ENCODE measurements at regions not wholly inside any gene's neighbourhood (a gene's known extent, or its start where the extent isn't known, plus 50 kb on each side); places are given as distances from the start of the nearest gene placed in this dataset.

DNA sequence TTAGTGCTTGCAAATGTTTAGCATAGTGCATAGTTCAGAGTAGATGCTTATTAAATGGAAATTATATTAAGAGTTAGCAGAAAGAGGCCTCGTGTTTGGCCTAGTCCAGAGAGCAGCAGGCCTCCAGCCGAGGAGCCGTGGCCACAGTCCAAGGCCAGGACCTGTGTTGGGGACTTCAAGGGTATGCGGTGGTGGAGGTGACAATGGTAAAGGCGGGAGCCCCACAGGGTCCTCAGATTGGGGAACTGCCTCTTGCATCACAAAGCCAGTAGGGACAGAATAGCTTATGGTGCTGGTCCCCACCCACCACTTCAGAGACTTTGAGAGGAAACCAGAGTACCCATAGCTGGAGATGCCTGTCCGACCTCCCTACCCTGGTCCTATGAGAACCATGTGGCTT is 554.6 kb upstream of the RIOK2 start:
- TF ChIP-seq, protein P1, sequence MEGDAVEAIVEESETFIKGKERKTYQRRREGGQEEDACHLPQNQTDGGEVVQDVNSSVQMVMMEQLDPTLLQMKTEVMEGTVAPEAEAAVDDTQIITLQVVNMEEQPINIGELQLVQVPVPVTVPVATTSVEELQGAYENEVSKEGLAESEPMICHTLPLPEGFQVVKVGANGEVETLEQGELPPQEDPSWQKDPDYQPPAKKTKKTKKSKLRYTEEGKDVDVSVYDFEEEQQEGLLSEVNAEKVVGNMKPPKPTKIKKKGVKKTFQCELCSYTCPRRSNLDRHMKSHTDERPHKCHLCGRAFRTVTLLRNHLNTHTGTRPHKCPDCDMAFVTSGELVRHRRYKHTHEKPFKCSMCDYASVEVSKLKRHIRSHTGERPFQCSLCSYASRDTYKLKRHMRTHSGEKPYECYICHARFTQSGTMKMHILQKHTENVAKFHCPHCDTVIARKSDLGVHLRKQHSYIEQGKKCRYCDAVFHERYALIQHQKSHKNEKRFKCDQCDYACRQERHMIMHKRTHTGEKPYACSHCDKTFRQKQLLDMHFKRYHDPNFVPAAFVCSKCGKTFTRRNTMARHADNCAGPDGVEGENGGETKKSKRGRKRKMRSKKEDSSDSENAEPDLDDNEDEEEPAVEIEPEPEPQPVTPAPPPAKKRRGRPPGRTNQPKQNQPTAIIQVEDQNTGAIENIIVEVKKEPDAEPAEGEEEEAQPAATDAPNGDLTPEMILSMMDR (IDR thresholded peaks at IDR 0.05; ENCODE audit: insufficient read depth, low read length, poor library complexity, severe bottlenecking) = no peak
- Histone ChIP-seq H3K4me3 (replicated peaks; ENCODE audit: low read depth, low read length) (no peak overlapping the region), H3K36me3 (ENCODE audit: control insufficient read depth, insufficient read depth, low read length) (no peaks in the 10 kb centered on the region), H3K27me3 (replicated peaks; ENCODE audit: control insufficient read depth, insufficient read depth, low read length) (no peaks in the 10 kb centered on the region)
- no peak for DNase-seq (ENCODE audit: extremely low read depth, insufficient read length)

DNA sequence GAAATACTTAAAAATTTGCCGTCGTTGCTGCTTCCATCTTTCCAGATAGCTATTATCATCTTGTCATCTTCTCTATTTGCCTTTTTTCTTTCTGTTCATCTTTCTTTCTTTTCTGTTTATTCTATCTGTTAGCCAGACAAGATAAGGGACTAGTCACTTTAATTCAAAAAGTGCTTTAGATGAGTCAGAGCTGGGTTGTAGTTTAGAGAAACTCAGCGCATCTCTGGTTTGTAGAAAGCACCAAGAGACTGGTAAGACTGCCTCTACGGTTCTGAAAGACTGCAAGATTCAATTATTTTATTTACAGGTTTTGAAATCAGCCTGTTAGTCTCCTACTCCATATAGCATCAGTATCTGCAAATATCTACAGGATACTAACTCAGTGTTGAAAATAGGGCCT is 562.8 kb upstream of the RIOK2 start:
- H3K27me3 ChIP-seq (replicated peaks; ENCODE audit: control insufficient read depth, insufficient read depth, low read length) = no peaks in the 10 kb centered on the region
- TF ChIP-seq, protein P1 (IDR thresholded peaks at IDR 0.05; ENCODE audit: insufficient read depth, low read length, poor library complexity, severe bottlenecking) = no peak
- no peak for DNase-seq (ENCODE audit: extremely low read depth, insufficient read length)
- H3K36me3 ChIP-seq (ENCODE audit: control insufficient read depth, insufficient read depth, low read length) = no peaks in the 10 kb centered on the region
- H3K4me3 ChIP-seq (replicated peaks; ENCODE audit: low read depth, low read length) = no peak overlapping the region

DNA sequence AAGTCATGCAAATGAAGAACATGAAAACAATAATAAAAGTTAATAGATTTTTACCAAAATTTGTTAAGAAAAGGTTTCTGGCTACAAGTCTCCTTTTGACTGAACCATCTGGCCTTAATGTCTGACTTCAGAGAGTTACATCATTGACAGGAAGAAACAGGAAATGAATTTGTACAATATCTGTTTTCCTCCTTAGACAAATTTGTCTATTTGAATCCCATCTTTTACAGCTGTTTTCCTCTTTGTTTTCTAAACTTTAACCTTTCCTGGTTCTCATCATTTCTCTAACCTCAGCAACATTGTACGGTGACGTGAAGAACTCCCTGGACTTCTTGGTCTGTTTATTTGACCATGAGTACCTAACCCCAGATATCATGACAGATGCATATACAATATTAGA is 567.5 kb upstream of the RIOK2 start:
- no peak overlapping the region for H3K4me3 ChIP-seq (replicated peaks; ENCODE audit: low read depth, low read length)
- TF ChIP-seq, protein P1 (IDR thresholded peaks at IDR 0.05; ENCODE audit: insufficient read depth, low read length, poor library complexity, severe bottlenecking) = no peak
- H3K36me3 ChIP-seq (ENCODE audit: control insufficient read depth, insufficient read depth, low read length) = no peaks in the 10 kb centered on the region
- DNase-seq (ENCODE audit: extremely low read depth, insufficient read length) = no peak
- no peaks in the 10 kb centered on the region for H3K27me3 ChIP-seq (replicated peaks; ENCODE audit: control insufficient read depth, insufficient read depth, low read length)

DNA sequence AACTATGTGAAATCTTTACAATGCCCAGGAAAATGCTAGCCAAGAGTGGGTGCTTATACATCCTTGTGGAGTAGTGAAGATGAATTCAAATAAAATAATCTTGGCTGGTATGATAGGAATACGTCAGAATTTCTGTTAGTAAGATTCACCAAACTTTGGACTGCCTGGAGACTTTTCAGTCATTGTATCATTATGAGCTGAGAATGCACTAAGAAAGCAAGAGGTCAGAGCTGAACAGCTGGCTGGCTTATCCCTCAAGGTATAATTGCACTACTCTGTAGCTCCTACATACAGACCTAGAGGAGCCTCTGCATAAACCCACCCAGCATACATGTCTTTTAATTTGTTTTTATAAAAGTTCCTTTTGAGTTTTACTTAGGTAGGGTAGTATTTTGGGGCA is 568.5 kb upstream of the RIOK2 start:
- no peaks in the 10 kb centered on the region for H3K36me3 ChIP-seq (ENCODE audit: control insufficient read depth, insufficient read depth, low read length)
- DNase-seq (ENCODE audit: extremely low read depth, insufficient read length) = no peak
- H3K27me3 ChIP-seq (replicated peaks; ENCODE audit: control insufficient read depth, insufficient read depth, low read length) = no peaks in the 10 kb centered on the region
- TF ChIP-seq, protein P1 (IDR thresholded peaks at IDR 0.05; ENCODE audit: insufficient read depth, low read length, poor library complexity, severe bottlenecking) = no peak
- no peak overlapping the region for H3K4me3 ChIP-seq (replicated peaks; ENCODE audit: low read depth, low read length)

DNA sequence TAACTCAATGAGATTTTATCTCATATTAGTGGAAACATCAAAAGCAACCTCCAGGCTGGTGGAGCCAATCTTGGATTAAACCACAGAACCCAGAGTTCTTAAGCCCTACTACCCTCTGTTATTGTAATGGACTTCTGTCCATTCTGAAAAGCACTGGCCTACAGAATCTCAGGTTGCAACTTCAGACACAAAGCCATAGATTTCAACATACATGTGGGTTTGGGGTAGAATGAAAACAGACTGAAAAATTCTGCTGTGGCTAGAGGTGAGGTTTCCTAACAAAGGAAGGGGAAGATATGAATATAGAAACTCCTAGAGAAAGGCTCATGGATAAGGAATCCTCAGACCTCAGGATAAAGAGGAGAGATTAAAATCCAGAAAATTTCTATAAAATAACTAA is 569.8 kb upstream of the RIOK2 start:
- DNase-seq (ENCODE audit: extremely low read depth, insufficient read length) = no peak
- no peak overlapping the region for H3K4me3 ChIP-seq (replicated peaks; ENCODE audit: low read depth, low read length)
- H3K27me3 ChIP-seq (replicated peaks; ENCODE audit: control insufficient read depth, insufficient read depth, low read length) = no peaks in the 10 kb centered on the region
- TF ChIP-seq, protein P1 (IDR thresholded peaks at IDR 0.05; ENCODE audit: insufficient read depth, low read length, poor library complexity, severe bottlenecking) = no peak
- H3K36me3 ChIP-seq (ENCODE audit: control insufficient read depth, insufficient read depth, low read length) = no peaks in the 10 kb centered on the region

DNA sequence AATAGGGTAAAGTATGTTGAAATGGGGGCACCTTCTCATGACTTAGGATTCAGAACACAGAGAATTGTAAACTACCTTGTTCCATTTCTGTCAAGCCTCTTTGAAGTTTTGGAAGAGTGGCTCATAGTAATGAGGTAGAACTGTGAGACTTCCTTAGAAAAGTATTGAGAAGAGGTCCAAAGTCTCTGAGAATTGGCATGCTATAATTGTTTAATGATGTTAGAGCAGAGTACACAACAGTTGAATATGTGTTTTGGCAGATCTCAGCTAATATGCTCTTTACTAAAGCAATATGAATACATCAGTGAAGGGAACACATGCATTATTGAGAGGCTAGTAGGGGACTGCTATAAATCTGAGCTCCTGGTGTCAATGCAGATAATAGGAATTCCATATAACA is 579.4 kb upstream of the RIOK2 start:
- TF ChIP-seq, protein P1 (IDR thresholded peaks at IDR 0.05; ENCODE audit: insufficient read depth, low read length, poor library complexity, severe bottlenecking) = no peak
- no peak for DNase-seq (ENCODE audit: extremely low read depth, insufficient read length)
- no peak overlapping the region for H3K4me3 ChIP-seq (replicated peaks; ENCODE audit: low read depth, low read length)
- H3K27me3 ChIP-seq (replicated peaks; ENCODE audit: control insufficient read depth, insufficient read depth, low read length) = no peaks in the 10 kb centered on the region
- H3K36me3 ChIP-seq (ENCODE audit: control insufficient read depth, insufficient read depth, low read length) = no peaks in the 10 kb centered on the region
